Activated naive CD8-positive, alpha-beta T cell treated with anti-CD3 and anti-CD28 coated beads, Interleukin-2, amount 50 U/mL, for 24 hours (primary cell): ENCODE measurements at regions not wholly inside any gene's neighbourhood (a gene's known extent, or its start where the extent isn't known, plus 50 kb on each side); places are given as distances from the start of the nearest gene placed in this dataset.

Experiments used
- ATAC-seq: fragments of 150-1000 bp; cut with Tn5 transposase; one replicate; pipeline ENCODE4 v1.10.0; 2021
- DNase-seq: peaks from one replicate; pipeline ENCODE4 v3.0.0; 2021
- H3K27ac Mint-ChIP-seq: one replicate; pipeline ENCODE4 v1.8.0; 2021; ENCODE audit warnings: mild to moderate bottlenecking, mixed read lengths
- H3K27me3 Mint-ChIP-seq: one replicate; pipeline ENCODE4 v1.8.0; 2021; ENCODE audit warnings: mixed read lengths
- H3K36me3 Mint-ChIP-seq: one replicate; pipeline ENCODE4 v1.8.0; 2021; ENCODE audit warnings: low read depth, mixed read lengths
- H3K4me1 Mint-ChIP-seq: one replicate; pipeline ENCODE4 v1.8.0; 2021; ENCODE audit warnings: mixed read lengths
- H3K4me3 Mint-ChIP-seq: one replicate; pipeline ENCODE4 v1.8.0; 2021; ENCODE audit warnings: mild to moderate bottlenecking, moderate library complexity, mixed read lengths
- H3K9me3 Mint-ChIP-seq: one replicate; pipeline ENCODE4 v1.8.0; 2021; ENCODE audit warnings: mixed read lengths

GRCh38 chr6:63371104-63371715 lies 51.4 kb upstream of the LGSN start:
- H3K27ac Mint-ChIP-seq = no peak overlapping the region
- no peak for DNase-seq
- no peaks in the 10 kb centered on the region for H3K36me3 Mint-ChIP-seq
- H3K4me3 Mint-ChIP-seq = no peak overlapping the region
- no peak for ATAC-seq
- H3K27me3 Mint-ChIP-seq = no peaks in the 10 kb centered on the region
- H3K9me3 Mint-ChIP-seq = peaks cover 5% of the 10 kb centered on the region
- no peaks in the 10 kb centered on the region for H3K4me1 Mint-ChIP-seq

DNA sequence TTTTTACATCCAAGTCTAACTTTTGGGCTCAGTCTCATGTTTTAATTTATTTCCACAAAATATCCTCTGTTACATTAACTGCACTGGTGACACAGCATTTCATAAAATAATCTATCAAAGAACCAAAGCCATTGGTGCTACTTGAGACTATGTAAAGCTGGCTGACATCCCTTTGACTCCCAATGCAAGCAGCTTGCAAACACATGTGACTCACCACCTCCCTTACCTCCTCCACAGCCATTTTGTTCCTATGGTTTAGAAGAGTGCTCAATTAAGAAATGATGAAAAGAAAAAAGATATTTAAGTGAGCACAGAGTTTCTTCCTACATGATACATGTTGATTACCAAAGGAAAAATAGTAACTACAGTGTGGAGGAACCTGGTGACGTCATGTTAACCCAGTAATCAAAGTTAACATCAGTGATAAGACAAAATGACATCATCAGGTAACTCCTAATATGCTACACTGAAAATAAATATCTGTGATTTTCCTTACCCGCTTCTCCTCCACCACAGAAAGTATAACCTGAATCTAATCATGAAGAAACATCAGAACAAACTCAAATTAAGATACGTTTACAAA lies 53.3 kb upstream of the LGSN start:
- Mint-ChIP-seq H3K4me3 (no peak overlapping the region), H3K4me1 (no peaks in the 10 kb centered on the region), H3K36me3 (no peaks in the 10 kb centered on the region), H3K27ac (no peak overlapping the region), H3K27me3 (no peaks in the 10 kb centered on the region), H3K9me3 (peaks cover 9% of the 10 kb centered on the region)
- ATAC-seq = no peak
- no peak for DNase-seq

- H3K27me3 Mint-ChIP-seq = no peaks in the 10 kb centered on the region
- H3K4me1 Mint-ChIP-seq = no peaks in the 10 kb centered on the region
- ATAC-seq (no peak), DNase-seq (no peak)
- no peak overlapping the region for H3K4me3 Mint-ChIP-seq
- H3K9me3 Mint-ChIP-seq = no peaks in the 10 kb centered on the region
- H3K27ac Mint-ChIP-seq = no peak overlapping the region
- no peaks in the 10 kb centered on the region for H3K36me3 Mint-ChIP-seq
These were observed 69.5 kb upstream of the LGSN start for GRCh38 chr6:63389191-63389844.

DNA sequence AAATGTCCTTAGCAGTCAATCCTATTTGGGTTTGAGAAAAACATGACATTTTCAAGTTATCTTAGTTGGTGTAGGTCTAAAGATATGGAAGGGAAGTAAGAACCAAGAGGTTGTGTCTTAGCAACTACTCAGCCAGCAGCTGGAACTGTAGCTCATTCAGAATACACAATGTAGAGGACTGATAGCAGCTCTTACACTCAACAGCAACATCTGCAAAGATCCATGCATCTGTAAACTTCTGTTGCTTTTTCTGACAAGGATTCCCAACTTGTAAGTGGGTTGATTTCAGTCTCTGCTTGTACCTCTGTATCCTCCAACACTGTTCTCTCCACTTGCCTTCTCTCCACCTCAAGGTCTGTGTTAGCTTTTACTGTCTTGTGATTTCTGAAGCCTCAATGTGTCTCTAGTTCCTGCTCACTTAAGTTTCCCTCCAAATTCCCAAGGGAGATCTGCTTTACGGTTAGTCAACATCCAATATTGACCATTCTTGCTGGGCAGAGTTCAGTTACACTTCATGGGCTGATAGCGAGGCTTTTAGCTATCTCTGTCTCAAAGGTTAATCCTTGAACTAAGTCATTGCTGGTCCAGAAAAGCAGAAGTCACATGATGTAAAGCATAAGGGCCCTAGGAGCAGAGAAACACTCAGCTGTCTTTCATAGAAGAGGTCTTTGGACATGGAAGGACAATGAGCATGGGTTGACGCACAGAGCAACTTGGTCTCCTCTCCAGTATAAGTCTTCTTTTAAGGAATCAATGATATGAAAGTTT lies 71.6 kb upstream of the LGSN start:
- H3K36me3 Mint-ChIP-seq = no peaks in the 10 kb centered on the region
- no peak overlapping the region for H3K27ac Mint-ChIP-seq
- no peaks in the 10 kb centered on the region for H3K4me1 Mint-ChIP-seq
- no peak for DNase-seq
- H3K4me3 Mint-ChIP-seq = no peak overlapping the region
- H3K9me3 Mint-ChIP-seq = no peaks in the 10 kb centered on the region
- H3K27me3 Mint-ChIP-seq = no peaks in the 10 kb centered on the region
- no peak for ATAC-seq

GRCh38 chr6:63392092-63392724 lies 72.4 kb upstream of the LGSN start:
- ATAC-seq (no peak), DNase-seq (no peak)
- Mint-ChIP-seq H3K4me1 (no peaks in the 10 kb centered on the region), H3K4me3 (no peak overlapping the region), H3K27me3 (no peaks in the 10 kb centered on the region), H3K9me3 (no peaks in the 10 kb centered on the region), H3K36me3 (no peaks in the 10 kb centered on the region), H3K27ac (no peak overlapping the region)

DNA sequence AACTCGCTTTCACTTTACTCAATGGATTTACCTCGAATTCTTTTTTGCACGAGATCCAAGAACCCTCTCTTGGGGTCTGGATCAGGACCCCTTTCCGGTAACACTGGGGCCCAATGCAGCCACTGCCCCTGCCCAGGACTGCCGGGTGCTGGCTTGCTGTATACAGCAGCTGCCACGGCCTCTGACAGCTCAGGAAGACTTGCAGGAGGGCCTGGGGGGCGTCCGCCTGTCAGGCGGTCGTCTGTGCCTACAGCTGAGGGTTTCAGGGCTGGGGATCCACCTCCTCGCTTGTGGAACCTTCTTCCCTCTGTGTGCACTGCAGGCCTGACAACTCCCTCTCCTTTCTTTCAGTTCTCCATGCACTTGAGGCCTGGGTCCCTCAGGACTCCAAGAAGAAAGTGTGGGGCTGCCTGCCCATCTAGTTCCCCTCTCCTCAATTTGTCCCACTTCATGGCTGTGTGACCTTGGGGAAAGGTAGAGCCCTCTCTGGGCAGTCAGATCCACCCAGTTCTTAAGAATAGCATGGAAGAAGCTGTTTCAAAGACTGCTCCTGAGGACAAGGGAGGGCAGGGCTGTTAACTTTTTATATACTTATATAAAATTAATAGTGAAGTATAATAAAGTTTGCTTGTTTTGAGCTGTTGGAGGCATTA lies 75.0 kb upstream of the LGSN start:
- no peaks in the 10 kb centered on the region for H3K27me3 Mint-ChIP-seq
- no peak overlapping the region for H3K27ac Mint-ChIP-seq
- no peak for DNase-seq
- no peaks in the 10 kb centered on the region for H3K9me3 Mint-ChIP-seq
- no peak for ATAC-seq
- no peaks in the 10 kb centered on the region for H3K36me3 Mint-ChIP-seq
- no peak overlapping the region for H3K4me3 Mint-ChIP-seq
- no peaks in the 10 kb centered on the region for H3K4me1 Mint-ChIP-seq

DNA sequence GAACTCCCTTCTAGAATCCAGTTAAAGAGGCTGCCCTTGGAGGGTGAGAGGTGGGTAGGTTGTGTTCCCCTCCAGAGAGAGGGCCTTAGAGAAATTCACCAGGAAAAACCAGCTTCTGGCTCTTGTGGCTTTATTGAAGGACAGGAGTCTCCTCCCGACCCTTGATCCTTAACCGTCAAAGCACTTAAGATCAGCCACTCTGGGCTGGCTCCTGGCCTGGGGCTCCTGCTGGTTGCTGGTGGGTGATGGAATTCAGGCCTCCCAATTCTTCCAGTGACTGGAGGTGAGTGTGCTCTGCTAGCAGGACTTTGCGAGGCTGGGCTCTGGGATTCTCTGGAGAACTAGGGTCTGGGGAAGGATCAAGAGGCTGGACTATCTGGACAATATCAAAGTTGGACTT lies 75.6 kb upstream of the LGSN start:
- Mint-ChIP-seq H3K9me3 (no peaks in the 10 kb centered on the region), H3K27ac (no peak overlapping the region), H3K36me3 (no peaks in the 10 kb centered on the region), H3K4me1 (no peaks in the 10 kb centered on the region), H3K27me3 (no peaks in the 10 kb centered on the region), H3K4me3 (no peak overlapping the region)
- ATAC-seq (no peak), DNase-seq (no peak)

GRCh38 chr6:63403725-63404124 lies 83.9 kb upstream of the LGSN start:
- DNase-seq (no peak), ATAC-seq (no peak)
- no peaks in the 10 kb centered on the region for H3K4me1 Mint-ChIP-seq
- no peaks in the 10 kb centered on the region for H3K27me3 Mint-ChIP-seq
- H3K27ac Mint-ChIP-seq = no peak overlapping the region
- H3K4me3 Mint-ChIP-seq = no peak overlapping the region
- no peaks in the 10 kb centered on the region for H3K36me3 Mint-ChIP-seq
- no peaks in the 10 kb centered on the region for H3K9me3 Mint-ChIP-seq

GRCh38 chr6:63410435-63411426 lies 90.9 kb upstream of the LGSN start:
- Mint-ChIP-seq H3K36me3 (no peaks in the 10 kb centered on the region), H3K27me3 (no peaks in the 10 kb centered on the region), H3K4me1 (no peaks in the 10 kb centered on the region), H3K4me3 (no peak overlapping the region), H3K9me3 (no peaks in the 10 kb centered on the region), H3K27ac (no peak overlapping the region)
- no peak for DNase-seq
- ATAC-seq = no peak

- Mint-ChIP-seq H3K27me3 (no peaks in the 10 kb centered on the region), H3K4me1 (no peaks in the 10 kb centered on the region), H3K9me3 (no peaks in the 10 kb centered on the region), H3K36me3 (no peaks in the 10 kb centered on the region), H3K27ac (no peak overlapping the region), H3K4me3 (no peak overlapping the region)
- DNase-seq (no peak), ATAC-seq (no peak)
These were observed 95.5 kb upstream of the LGSN start for GRCh38 chr6:63415286-63415685.

- no peak for DNase-seq
These were observed 99.0 kb upstream of the LGSN start for GRCh38 chr6:63418741-63419140.

DNA sequence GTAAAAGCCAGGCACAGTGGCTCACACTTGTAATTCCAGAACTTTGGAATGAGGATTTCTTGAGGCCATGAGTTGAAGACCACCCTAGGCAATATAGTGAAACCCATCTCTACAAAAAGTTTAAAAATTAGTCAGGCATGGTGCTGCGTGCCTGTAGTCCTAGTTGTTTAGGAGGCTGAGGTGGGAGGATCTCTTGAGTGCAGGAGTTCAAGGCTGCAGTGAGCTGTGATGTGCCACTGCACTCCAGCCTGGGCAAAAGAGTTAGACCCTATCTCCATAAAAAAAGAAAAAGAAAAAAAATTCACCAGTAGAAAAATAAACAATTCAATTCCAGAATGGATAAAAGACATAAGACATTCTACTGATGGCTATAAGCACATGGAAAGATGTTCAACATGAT lies 104.9 kb upstream of the LGSN start:
- no peak overlapping the region for H3K27ac Mint-ChIP-seq
- no peaks in the 10 kb centered on the region for H3K36me3 Mint-ChIP-seq
- ATAC-seq (no peak), DNase-seq (no peak)
- peaks cover 3% of the 10 kb centered on the region for H3K27me3 Mint-ChIP-seq
- peaks cover 4% of the 10 kb centered on the region for H3K9me3 Mint-ChIP-seq
- H3K4me3 Mint-ChIP-seq = no peak overlapping the region
- no peaks in the 10 kb centered on the region for H3K4me1 Mint-ChIP-seq

More at GRCh38 chr6:63418741-63419140, 99.0 kb upstream of the LGSN start:
- ATAC-seq = no peak
- Mint-ChIP-seq H3K9me3 (peaks cover 4% of the 10 kb centered on the region), H3K4me1 (no peaks in the 10 kb centered on the region), H3K36me3 (no peaks in the 10 kb centered on the region), H3K4me3 (no peak overlapping the region), H3K27ac (no peak overlapping the region), H3K27me3 (peaks cover 3% of the 10 kb centered on the region)

- Mint-ChIP-seq H3K4me1 (no peaks in the 10 kb centered on the region), H3K27me3 (peaks cover 3% of the 10 kb centered on the region), H3K9me3 (peaks cover 4% of the 10 kb centered on the region), H3K27ac (no peak overlapping the region), H3K36me3 (no peaks in the 10 kb centered on the region), H3K4me3 (no peak overlapping the region)
- DNase-seq (no peak), ATAC-seq (no peak)
These were observed 105.7 kb upstream of the LGSN start for GRCh38 chr6:63425493-63425892.
